Liver (tissue), 3 donors: ENCODE measurements at regions not wholly inside any gene's neighbourhood (a gene's known extent, or its start where the extent isn't known, plus 50 kb on each side); places are given as distances from the start of the nearest gene placed in this dataset.

Experiments used
- JUND ChIP-seq, 2 donors: IDR thresholded peaks; 2 replicates each; pipeline ENCODE4 v1.6.1; 2016; ENCODE audit warnings: antibody characterized with exemption in 2 of 2
- REST ChIP-seq: IDR thresholded peaks from 2 replicates; pipeline ENCODE4 v1.6.1; 2016; ENCODE audit warnings: antibody characterized with exemption, mild to moderate bottlenecking
- SP1 ChIP-seq: IDR thresholded peaks from 2 replicates; pipeline ENCODE4 v1.6.1; 2018; ENCODE audit warnings: antibody characterized with exemption, mild to moderate bottlenecking
- TAF1 ChIP-seq: conservative IDR thresholded peaks from 2 replicates; pipeline ENCODE4 v1.6.1; 2016; ENCODE audit warnings: antibody characterized with exemption, mild to moderate bottlenecking
- YY1 ChIP-seq: IDR thresholded peaks from 2 replicates; pipeline ENCODE4 v1.6.1; 2016; ENCODE audit warnings: antibody characterized with exemption, mild to moderate bottlenecking
- TF ChIP-seq, protein P1 (sequence below): fragments of 150-350 bp; IDR thresholded peaks from 2 replicates; pipeline ENCODE4 v1.5.1; 2017; ENCODE audit warnings: improper control_type of control experiment, low read depth, low read length; ENCODE audit not compliant: missing input control
- TF ChIP-seq, protein P2 (sequence below): IDR thresholded peaks from 2 replicates; pipeline ENCODE4 v1.6.1; 2016; ENCODE audit warnings: antibody characterized with exemption
- donor health status: healthy.
- donor health status: healthy.

DNA sequence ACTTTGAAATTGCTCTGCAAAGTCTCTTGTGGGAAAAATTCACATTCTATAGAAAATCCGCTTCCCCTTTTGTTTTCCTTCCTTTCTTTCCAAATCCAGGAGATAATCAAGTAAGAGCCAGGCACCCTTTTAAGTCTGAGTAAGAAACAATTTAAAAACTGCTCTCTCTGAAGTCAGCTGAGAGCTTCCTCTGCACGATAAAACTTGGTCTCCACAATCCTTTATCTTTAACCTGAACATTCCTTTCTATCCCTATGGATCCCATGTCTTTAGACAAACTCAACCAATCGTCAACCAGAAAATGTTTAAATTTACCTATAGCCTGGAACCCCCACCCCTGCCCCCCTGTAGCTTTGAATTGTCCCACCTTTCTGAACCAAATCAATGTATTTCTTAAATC is 1723.6 kb upstream of the AGA start:
- TF ChIP-seq JUND (IDR thresholded peaks at IDR 0.05) (no peak), REST (no peak), SP1 (no peak), YY1 (no peak), TAF1 (no peak)
- TF ChIP-seq, protein P1, sequence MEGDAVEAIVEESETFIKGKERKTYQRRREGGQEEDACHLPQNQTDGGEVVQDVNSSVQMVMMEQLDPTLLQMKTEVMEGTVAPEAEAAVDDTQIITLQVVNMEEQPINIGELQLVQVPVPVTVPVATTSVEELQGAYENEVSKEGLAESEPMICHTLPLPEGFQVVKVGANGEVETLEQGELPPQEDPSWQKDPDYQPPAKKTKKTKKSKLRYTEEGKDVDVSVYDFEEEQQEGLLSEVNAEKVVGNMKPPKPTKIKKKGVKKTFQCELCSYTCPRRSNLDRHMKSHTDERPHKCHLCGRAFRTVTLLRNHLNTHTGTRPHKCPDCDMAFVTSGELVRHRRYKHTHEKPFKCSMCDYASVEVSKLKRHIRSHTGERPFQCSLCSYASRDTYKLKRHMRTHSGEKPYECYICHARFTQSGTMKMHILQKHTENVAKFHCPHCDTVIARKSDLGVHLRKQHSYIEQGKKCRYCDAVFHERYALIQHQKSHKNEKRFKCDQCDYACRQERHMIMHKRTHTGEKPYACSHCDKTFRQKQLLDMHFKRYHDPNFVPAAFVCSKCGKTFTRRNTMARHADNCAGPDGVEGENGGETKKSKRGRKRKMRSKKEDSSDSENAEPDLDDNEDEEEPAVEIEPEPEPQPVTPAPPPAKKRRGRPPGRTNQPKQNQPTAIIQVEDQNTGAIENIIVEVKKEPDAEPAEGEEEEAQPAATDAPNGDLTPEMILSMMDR, result no peak
- TF ChIP-seq, protein P2, sequence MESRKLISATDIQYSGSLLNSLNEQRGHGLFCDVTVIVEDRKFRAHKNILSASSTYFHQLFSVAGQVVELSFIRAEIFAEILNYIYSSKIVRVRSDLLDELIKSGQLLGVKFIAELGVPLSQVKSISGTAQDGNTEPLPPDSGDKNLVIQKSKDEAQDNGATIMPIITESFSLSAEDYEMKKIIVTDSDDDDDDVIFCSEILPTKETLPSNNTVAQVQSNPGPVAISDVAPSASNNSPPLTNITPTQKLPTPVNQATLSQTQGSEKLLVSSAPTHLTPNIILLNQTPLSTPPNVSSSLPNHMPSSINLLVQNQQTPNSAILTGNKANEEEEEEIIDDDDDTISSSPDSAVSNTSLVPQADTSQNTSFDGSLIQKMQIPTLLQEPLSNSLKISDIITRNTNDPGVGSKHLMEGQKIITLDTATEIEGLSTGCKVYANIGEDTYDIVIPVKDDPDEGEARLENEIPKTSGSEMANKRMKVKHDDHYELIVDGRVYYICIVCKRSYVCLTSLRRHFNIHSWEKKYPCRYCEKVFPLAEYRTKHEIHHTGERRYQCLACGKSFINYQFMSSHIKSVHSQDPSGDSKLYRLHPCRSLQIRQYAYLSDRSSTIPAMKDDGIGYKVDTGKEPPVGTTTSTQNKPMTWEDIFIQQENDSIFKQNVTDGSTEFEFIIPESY, result no peak
